ENCODE measurements at regions not wholly inside any gene's neighbourhood (a gene's known extent, or its start where the extent isn't known, plus 50 kb on each side); places are given as distances from the start of the nearest gene placed in this dataset.

GRCh38 chr6:91018586-91018985 is 431.7 kb upstream of the MAP3K7 start:
- no peaks in the 10 kb centered on the region for H3K4me1 Mint-ChIP-seq
- H3K27me3 ChIP-seq (ENCODE audit: insufficient read depth, low read length), result no peaks in the 10 kb centered on the region
- no peak overlapping the region for H3K27ac ChIP-seq (ENCODE audit: low read depth, low read length)
- CTCF ChIA-PET (ENCODE audit: partially characterized antibody), result no interaction called here
- H3K9me3 ChIP-seq (ENCODE audit: control insufficient read depth in 1 of 2, low read length in 2 of 2), result no peaks in the 10 kb centered on the region
- no peak overlapping the region for H3K4me3 ChIP-seq (ENCODE audit: low read length in 2 of 2)
- no peak for DNase-seq
- no peaks in the 10 kb centered on the region for H3K36me3 Mint-ChIP-seq
- H3K4me3 Mint-ChIP-seq, result no peak overlapping the region
- intact Hi-C loops (cut with micrococcal nuclease), result no loop called here
- POLR2A ChIA-PET (ENCODE audit: partially characterized antibody), result no interaction called here
- no peaks in the 10 kb centered on the region for H3K9me3 Mint-ChIP-seq
- H3K27ac Mint-ChIP-seq, result no peak overlapping the region
- no peaks in the 10 kb centered on the region for H3K36me3 ChIP-seq (ENCODE audit: insufficient read depth, low read length)
- H3K27me3 Mint-ChIP-seq, result peaks cover 0 to 1% of the 10 kb centered on the region in 2 donors
- H3K4me1 ChIP-seq (ENCODE audit: insufficient read depth, low read length), result no peaks in the 10 kb centered on the region

GRCh38 chr6:91013511-91013910 is 426.6 kb upstream of the MAP3K7 start:
- H3K36me3 ChIP-seq (ENCODE audit: insufficient read depth, low read length), result no peaks in the 10 kb centered on the region
- no peaks in the 10 kb centered on the region for H3K27me3 Mint-ChIP-seq
- H3K4me1 Mint-ChIP-seq, result no peaks in the 10 kb centered on the region
- no peak overlapping the region for H3K4me3 ChIP-seq (ENCODE audit: low read length in 2 of 2)
- H3K9me3 Mint-ChIP-seq, result no peaks in the 10 kb centered on the region
- ChIA-PET POLR2A (ENCODE audit: partially characterized antibody) (no interaction called here), CTCF (ENCODE audit: partially characterized antibody) (no interaction called here)
- intact Hi-C loops (cut with micrococcal nuclease), result no loop called here
- no peak overlapping the region for H3K27ac ChIP-seq (ENCODE audit: low read depth, low read length)
- no peak overlapping the region for H3K27ac Mint-ChIP-seq
- no peaks in the 10 kb centered on the region for H3K36me3 Mint-ChIP-seq
- no peaks in the 10 kb centered on the region for H3K4me1 ChIP-seq (ENCODE audit: insufficient read depth, low read length)
- H3K9me3 ChIP-seq (ENCODE audit: control insufficient read depth in 1 of 2, low read length in 2 of 2), result no peaks in the 10 kb centered on the region
- no peak overlapping the region for H3K4me3 Mint-ChIP-seq
- DNase-seq, result no peak
- H3K27me3 ChIP-seq (ENCODE audit: insufficient read depth, low read length), result no peaks in the 10 kb centered on the region

GRCh38 chr6:90997076-90997475 is 410.2 kb upstream of the MAP3K7 start:
- intact Hi-C loops (cut with micrococcal nuclease), result no loop called here
- no peaks in the 10 kb centered on the region for H3K27me3 ChIP-seq (ENCODE audit: insufficient read depth, low read length)
- no peaks in the 10 kb centered on the region for H3K4me1 ChIP-seq (ENCODE audit: insufficient read depth, low read length)
- Mint-ChIP-seq H3K4me3 (no peak overlapping the region), H3K27ac (no peak overlapping the region), H3K27me3 (no peaks in the 10 kb centered on the region), H3K9me3 (peaks cover 0 to 2% (median 0%) of the 10 kb centered on the region in 8 donors), H3K36me3 (no peaks in the 10 kb centered on the region), H3K4me1 (no peaks in the 10 kb centered on the region)
- no peak overlapping the region for H3K27ac ChIP-seq (ENCODE audit: low read depth, low read length)
- no peaks in the 10 kb centered on the region for H3K36me3 ChIP-seq (ENCODE audit: insufficient read depth, low read length)
- POLR2A ChIA-PET (ENCODE audit: partially characterized antibody), result no interaction called here
- CTCF ChIA-PET (ENCODE audit: partially characterized antibody), result no interaction called here
- no peaks in the 10 kb centered on the region for H3K9me3 ChIP-seq (ENCODE audit: control insufficient read depth in 1 of 2, low read length in 2 of 2)
- no peak overlapping the region for H3K4me3 ChIP-seq (ENCODE audit: low read length in 2 of 2)
- DNase-seq, result no peak

DNA sequence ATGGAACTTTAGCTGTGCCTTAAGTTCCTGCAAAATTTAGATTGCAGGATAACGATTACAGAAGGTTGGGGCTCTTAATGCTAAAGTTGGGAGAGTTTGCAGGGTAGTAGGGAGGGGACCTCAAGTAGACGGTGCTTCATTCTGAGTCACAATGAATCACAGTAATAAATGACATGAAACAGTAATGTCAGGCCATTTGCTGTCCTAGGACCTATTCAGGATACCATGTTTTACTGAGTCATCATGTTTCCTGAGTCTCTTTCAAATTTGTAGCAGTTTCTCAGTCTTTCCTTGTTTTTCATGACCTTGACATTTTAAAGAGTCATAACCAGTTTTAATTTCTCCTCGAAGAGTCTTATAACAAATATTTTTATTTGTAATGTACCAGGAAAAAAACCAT is 406.9 kb upstream of the MAP3K7 start:
- H3K4me3 ChIP-seq (ENCODE audit: low read length in 2 of 2), result no peak overlapping the region
- H3K27ac Mint-ChIP-seq, result no peak overlapping the region
- ChIA-PET POLR2A (ENCODE audit: partially characterized antibody) (no interaction called here), CTCF (ENCODE audit: partially characterized antibody) (no interaction called here)
- intact Hi-C loops (cut with micrococcal nuclease), result no loop called here
- H3K27me3 Mint-ChIP-seq, result no peaks in the 10 kb centered on the region
- H3K27me3 ChIP-seq (ENCODE audit: insufficient read depth, low read length), result no peaks in the 10 kb centered on the region
- no peaks in the 10 kb centered on the region for H3K36me3 Mint-ChIP-seq
- H3K36me3 ChIP-seq (ENCODE audit: insufficient read depth, low read length), result no peaks in the 10 kb centered on the region
- no peaks in the 10 kb centered on the region for H3K9me3 ChIP-seq (ENCODE audit: control insufficient read depth in 1 of 2, low read length in 2 of 2)
- H3K9me3 Mint-ChIP-seq, result peaks cover 0 to 2% (median 0%) of the 10 kb centered on the region in 8 donors
- DNase-seq, result no peak
- no peak overlapping the region for H3K27ac ChIP-seq (ENCODE audit: low read depth, low read length)
- H3K4me3 Mint-ChIP-seq, result no peak overlapping the region
- no peaks in the 10 kb centered on the region for H3K4me1 ChIP-seq (ENCODE audit: insufficient read depth, low read length)
- H3K4me1 Mint-ChIP-seq, result no peaks in the 10 kb centered on the region

DNA sequence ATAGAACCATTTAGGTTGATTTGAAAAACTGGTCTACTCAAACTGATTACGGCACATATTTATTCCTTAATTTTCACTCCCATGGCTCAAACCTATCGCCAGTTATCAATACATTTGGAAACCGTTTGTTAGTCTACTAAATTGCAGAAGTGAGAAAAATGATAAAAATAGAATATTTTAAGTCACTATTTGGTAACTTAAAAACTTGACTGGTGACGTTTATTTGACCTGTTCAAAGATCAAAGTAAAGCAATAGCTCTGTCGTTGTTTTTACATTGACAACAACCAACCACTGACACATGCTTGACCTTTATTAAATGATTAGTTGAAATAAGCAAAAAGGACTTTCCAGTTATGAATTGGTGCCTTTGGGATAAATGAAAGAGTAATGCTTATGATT is 402.9 kb upstream of the MAP3K7 start:
- no peaks in the 10 kb centered on the region for H3K4me1 Mint-ChIP-seq
- ChIA-PET CTCF (ENCODE audit: partially characterized antibody) (no interaction called here), POLR2A (ENCODE audit: partially characterized antibody) (no interaction called here)
- H3K27me3 ChIP-seq (ENCODE audit: insufficient read depth, low read length), result no peaks in the 10 kb centered on the region
- H3K27ac Mint-ChIP-seq, result no peak overlapping the region
- H3K36me3 Mint-ChIP-seq, result no peaks in the 10 kb centered on the region
- no peak for DNase-seq
- no peak overlapping the region for H3K4me3 ChIP-seq (ENCODE audit: low read length in 2 of 2)
- H3K27ac ChIP-seq (ENCODE audit: low read depth, low read length), result no peak overlapping the region
- no peaks in the 10 kb centered on the region for H3K36me3 ChIP-seq (ENCODE audit: insufficient read depth, low read length)
- no peaks in the 10 kb centered on the region for H3K4me1 ChIP-seq (ENCODE audit: insufficient read depth, low read length)
- H3K27me3 Mint-ChIP-seq, result no peaks in the 10 kb centered on the region
- no peaks in the 10 kb centered on the region for H3K9me3 ChIP-seq (ENCODE audit: control insufficient read depth in 1 of 2, low read length in 2 of 2)
- H3K9me3 Mint-ChIP-seq, result no peaks in the 10 kb centered on the region
- H3K4me3 Mint-ChIP-seq, result no peak overlapping the region
- intact Hi-C loops (cut with micrococcal nuclease), result no loop called here

DNA sequence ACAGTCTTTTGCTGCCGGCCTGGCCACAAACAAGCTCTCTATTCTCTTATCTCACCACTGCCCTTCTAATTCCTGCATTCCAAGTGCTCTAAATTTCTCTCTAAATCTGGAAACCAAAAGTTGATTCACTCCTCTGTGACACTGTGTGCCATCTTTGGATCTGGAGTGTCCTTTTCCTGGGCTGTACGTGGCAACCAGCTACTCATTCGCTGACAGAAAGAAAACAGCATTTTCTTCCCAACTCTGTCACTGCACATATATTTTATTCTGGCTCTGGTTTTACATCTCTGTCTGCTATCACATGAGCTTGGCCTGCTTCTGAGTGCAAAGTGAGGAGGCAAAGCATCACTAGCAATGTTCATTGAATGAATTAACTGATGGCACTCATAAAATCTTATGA is 397.2 kb upstream of the MAP3K7 start:
- Histone ChIP-seq H3K9me3 (ENCODE audit: control insufficient read depth in 1 of 2, low read length in 2 of 2) (no peaks in the 10 kb centered on the region), H3K4me3 (ENCODE audit: low read length in 2 of 2) (no peak overlapping the region), H3K4me1 (ENCODE audit: insufficient read depth, low read length) (no peaks in the 10 kb centered on the region), H3K27me3 (ENCODE audit: insufficient read depth, low read length) (no peaks in the 10 kb centered on the region), H3K36me3 (ENCODE audit: insufficient read depth, low read length) (no peaks in the 10 kb centered on the region), H3K27ac (ENCODE audit: low read depth, low read length) (no peak overlapping the region)
- H3K27ac Mint-ChIP-seq, result no peak overlapping the region
- H3K27me3 Mint-ChIP-seq, result peaks cover 1 to 2% of the 10 kb centered on the region in 2 donors
- intact Hi-C loops (cut with micrococcal nuclease), result no loop called here
- H3K36me3 Mint-ChIP-seq, result no peaks in the 10 kb centered on the region
- H3K9me3 Mint-ChIP-seq, result no peaks in the 10 kb centered on the region
- H3K4me3 Mint-ChIP-seq, result no peak overlapping the region
- POLR2A ChIA-PET (ENCODE audit: partially characterized antibody), result no interaction called here
- CTCF ChIA-PET (ENCODE audit: partially characterized antibody), result no interaction called here
- DNase-seq, result no peak
- H3K4me1 Mint-ChIP-seq, result no peaks in the 10 kb centered on the region

- ChIA-PET POLR2A (ENCODE audit: partially characterized antibody) (no interaction called here), CTCF (ENCODE audit: partially characterized antibody) (no interaction called here)
- Mint-ChIP-seq H3K9me3 (no peaks in the 10 kb centered on the region), H3K4me1 (no peaks in the 10 kb centered on the region), H3K27me3 (peaks cover 1 to 2% of the 10 kb centered on the region in 2 donors), H3K27ac (no peak overlapping the region), H3K4me3 (no peak overlapping the region), H3K36me3 (no peaks in the 10 kb centered on the region)
- no peaks in the 10 kb centered on the region for H3K36me3 ChIP-seq (ENCODE audit: insufficient read depth, low read length)
- no peak overlapping the region for H3K27ac ChIP-seq (ENCODE audit: low read depth, low read length)
- no peak for DNase-seq
- H3K27me3 ChIP-seq (ENCODE audit: insufficient read depth, low read length), result no peaks in the 10 kb centered on the region
- no peaks in the 10 kb centered on the region for H3K9me3 ChIP-seq (ENCODE audit: control insufficient read depth in 1 of 2, low read length in 2 of 2)
- H3K4me3 ChIP-seq (ENCODE audit: low read length in 2 of 2), result no peak overlapping the region
- intact Hi-C loops (cut with micrococcal nuclease), result no loop called here
- no peaks in the 10 kb centered on the region for H3K4me1 ChIP-seq (ENCODE audit: insufficient read depth, low read length)
These were observed 396.6 kb upstream of the MAP3K7 start for GRCh38 chr6:90983462-90983861.

DNA sequence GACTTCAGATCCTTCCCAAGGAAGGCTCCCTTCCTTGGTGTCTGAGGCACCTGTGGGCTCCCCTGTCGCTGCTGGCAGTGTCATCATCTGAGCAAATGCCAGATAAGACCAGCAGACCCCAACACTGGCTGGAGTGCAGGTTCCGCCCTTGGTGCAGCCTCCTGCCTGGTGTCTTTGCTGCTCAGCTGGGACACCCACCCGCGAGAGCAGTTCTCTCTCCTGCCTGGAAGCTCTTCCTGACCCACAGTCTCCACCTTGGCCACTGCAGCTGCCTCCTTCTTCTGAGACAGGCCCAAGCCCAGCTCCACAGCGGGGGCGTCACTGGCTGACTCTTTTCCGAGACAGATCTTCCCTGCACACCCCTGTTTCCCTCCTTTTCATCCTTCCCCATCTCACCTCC is 395.7 kb upstream of the MAP3K7 start:
- Histone ChIP-seq H3K4me3 (ENCODE audit: low read length in 2 of 2) (no peak overlapping the region), H3K4me1 (ENCODE audit: insufficient read depth, low read length) (no peaks in the 10 kb centered on the region), H3K27ac (ENCODE audit: low read depth, low read length) (no peak overlapping the region), H3K9me3 (ENCODE audit: control insufficient read depth in 1 of 2, low read length in 2 of 2) (no peaks in the 10 kb centered on the region), H3K36me3 (ENCODE audit: insufficient read depth, low read length) (no peaks in the 10 kb centered on the region), H3K27me3 (ENCODE audit: insufficient read depth, low read length) (no peaks in the 10 kb centered on the region)
- intact Hi-C loops (cut with micrococcal nuclease), result no loop called here
- Mint-ChIP-seq H3K4me3 (no peak overlapping the region), H3K27ac (no peak overlapping the region), H3K27me3 (peaks cover 1 to 2% of the 10 kb centered on the region in 2 donors), H3K36me3 (no peaks in the 10 kb centered on the region), H3K4me1 (no peaks in the 10 kb centered on the region), H3K9me3 (no peaks in the 10 kb centered on the region)
- CTCF ChIA-PET (ENCODE audit: partially characterized antibody), result no interaction called here
- POLR2A ChIA-PET (ENCODE audit: partially characterized antibody), result no interaction called here
- no peak for DNase-seq
